HG02943 (cell line): ENCODE measurements at regions not wholly inside any gene's neighbourhood (a gene's known extent, or its start where the extent isn't known, plus 50 kb on each side); places are given as distances from the start of the nearest gene placed in this dataset.
"Not testable (repeated sequence)": the region's sequence is repeated elsewhere in the genome, so short reads cannot be mapped to it uniquely, and the experiment has no call there.

Experiments
- ATAC-seq: cut with Tn5 transposase; IDR thresholded peaks from one replicate; pipeline ENCODE4 v1.9.1; 2021; ENCODE audit warnings: mild to moderate bottlenecking, low read depth, moderate library complexity; ENCODE audit not compliant: unreplicated experiment

- ATAC-seq: no peak
These were observed 388.1 kb upstream of the GOT2 start for GRCh38 chr16:59122262-59122537.

GRCh38 chr16:59121411-59122261, 387.5 kb upstream of the GOT2 start:
- no peak for ATAC-seq

- no peak for ATAC-seq
These were observed 382.6 kb upstream of the GOT2 start for GRCh38 chr16:59116744-59117143.

GRCh38 chr16:59114790-59115189, 380.7 kb upstream of the GOT2 start:
- ATAC-seq: no peak

GRCh38 chr16:59113004-59113670, 379.0 kb upstream of the GOT2 start:
- no peak for ATAC-seq

GRCh38 chr16:59111280-59111679, 377.2 kb upstream of the GOT2 start:
- no peak for ATAC-seq

- ATAC-seq: no peak
These were observed 374.3 kb upstream of the GOT2 start for GRCh38 chr16:59108374-59108773.

GRCh38 chr16:59096682-59097081, 362.6 kb upstream of the GOT2 start:
- not testable (repeated sequence) for ATAC-seq

GRCh38 chr16:59090541-59090940, 356.4 kb upstream of the GOT2 start:
- no peak for ATAC-seq

- no peak for ATAC-seq
These were observed 354.3 kb upstream of the GOT2 start for GRCh38 chr16:59088431-59088830.

- ATAC-seq: no peak
These were observed 353.5 kb upstream of the GOT2 start for GRCh38 chr16:59087641-59088040.

- ATAC-seq: no peak
These were observed 333.1 kb upstream of the GOT2 start for GRCh38 chr16:59067205-59067604.

GRCh38 chr16:59060207-59060606, 326.1 kb upstream of the GOT2 start:
- no peak for ATAC-seq

- ATAC-seq: no peak
These were observed 324.1 kb upstream of the GOT2 start for GRCh38 chr16:59058250-59058649.

- ATAC-seq: no peak
These were observed 319.8 kb upstream of the GOT2 start for GRCh38 chr16:59053911-59054310.

- no peak for ATAC-seq
These were observed 318.1 kb upstream of the GOT2 start for GRCh38 chr16:59052231-59052630.

- no peak for ATAC-seq
These were observed 314.8 kb upstream of the GOT2 start for GRCh38 chr16:59048876-59049275.

- no peak for ATAC-seq
These were observed 313.0 kb upstream of the GOT2 start for GRCh38 chr16:59047114-59047513.

GRCh38 chr16:59046335-59046734, 312.2 kb upstream of the GOT2 start:
- ATAC-seq: no peak

GRCh38 chr16:59045501-59045900, 311.4 kb upstream of the GOT2 start:
- no peak for ATAC-seq

GRCh38 chr16:59044616-59045015, 310.5 kb upstream of the GOT2 start:
- ATAC-seq: no peak

GRCh38 chr16:59042301-59042700, 308.2 kb upstream of the GOT2 start:
- ATAC-seq: no peak
